Renal pelvis (tissue), 1 donor: ENCODE measurements at regions not wholly inside any gene's neighbourhood (a gene's known extent, or its start where the extent isn't known, plus 50 kb on each side); places are given as distances from the start of the nearest gene placed in this dataset.
"Not testable (repeated sequence)": the region's sequence is repeated elsewhere in the genome, so short reads cannot be mapped to it uniquely, and the experiment has no call there.

ENCODE experiments used
- DNase-seq: peaks from one replicate; pipeline ENCODE4 v3.0.0-alpha.2; 2013

GRCh38 chr3:193803288-193803687 is 210.3 kb downstream of the OPA1 start:
- DNase-seq = no peak

- DNase-seq = peak; percentile 71
Observed at GRCh38 chr3:193805448-193805847, 212.4 kb downstream of the OPA1 start.

GRCh38 chr3:193808317-193808716 is 215.3 kb downstream of the OPA1 start:
- no peak for DNase-seq

GRCh38 chr3:193809106-193809505 is 216.1 kb downstream of the OPA1 start:
- DNase-seq = no peak

- no peak for DNase-seq
Observed at GRCh38 chr3:193812078-193812725, 219.2 kb downstream of the OPA1 start.

- no peak for DNase-seq
Observed at GRCh38 chr3:193812791-193813500, 219.9 kb downstream of the OPA1 start.

GRCh38 chr3:193813501-193813830 is 220.5 kb downstream of the OPA1 start:
- no peak for DNase-seq

DNA sequence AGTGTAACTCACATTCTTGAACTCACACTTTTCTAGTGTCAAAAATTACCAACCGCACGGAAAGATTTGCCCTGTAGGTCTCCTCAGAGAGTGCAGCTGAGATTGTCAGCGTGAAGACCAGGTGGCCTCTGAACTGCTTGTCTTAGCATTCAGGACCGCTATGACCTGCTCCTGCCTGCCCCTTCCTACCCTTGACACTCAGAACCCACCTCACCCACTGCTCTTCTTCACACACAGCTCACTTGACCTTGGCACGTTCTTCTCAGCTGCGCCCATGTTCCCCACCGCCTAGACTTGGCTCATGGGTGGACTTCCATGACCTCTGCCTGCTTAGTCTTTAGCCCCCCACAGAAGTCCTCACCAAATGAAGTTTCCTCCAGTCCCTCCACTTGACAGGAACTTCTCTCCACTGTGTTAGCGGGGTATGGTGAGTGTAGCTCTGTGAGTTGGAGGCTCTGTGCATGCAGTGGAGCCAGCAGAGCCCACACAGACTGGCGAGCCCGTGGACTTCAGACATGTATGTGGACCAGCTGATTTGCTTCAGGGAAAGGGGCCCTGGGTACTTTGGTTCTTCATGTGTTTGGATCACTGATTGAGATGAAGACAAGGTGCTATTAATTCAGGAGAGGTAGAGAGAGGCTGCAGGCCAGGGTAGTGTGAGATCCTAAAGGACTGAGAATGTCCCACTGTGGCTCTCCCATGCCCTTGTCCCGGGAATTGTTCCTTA is 221.3 kb downstream of the OPA1 start:
- DNase-seq = no peak

- DNase-seq = no peak
Observed at GRCh38 chr3:193815246-193816027, 222.4 kb downstream of the OPA1 start.

GRCh38 chr3:193816028-193816395 is 223.0 kb downstream of the OPA1 start:
- no peak for DNase-seq

DNA sequence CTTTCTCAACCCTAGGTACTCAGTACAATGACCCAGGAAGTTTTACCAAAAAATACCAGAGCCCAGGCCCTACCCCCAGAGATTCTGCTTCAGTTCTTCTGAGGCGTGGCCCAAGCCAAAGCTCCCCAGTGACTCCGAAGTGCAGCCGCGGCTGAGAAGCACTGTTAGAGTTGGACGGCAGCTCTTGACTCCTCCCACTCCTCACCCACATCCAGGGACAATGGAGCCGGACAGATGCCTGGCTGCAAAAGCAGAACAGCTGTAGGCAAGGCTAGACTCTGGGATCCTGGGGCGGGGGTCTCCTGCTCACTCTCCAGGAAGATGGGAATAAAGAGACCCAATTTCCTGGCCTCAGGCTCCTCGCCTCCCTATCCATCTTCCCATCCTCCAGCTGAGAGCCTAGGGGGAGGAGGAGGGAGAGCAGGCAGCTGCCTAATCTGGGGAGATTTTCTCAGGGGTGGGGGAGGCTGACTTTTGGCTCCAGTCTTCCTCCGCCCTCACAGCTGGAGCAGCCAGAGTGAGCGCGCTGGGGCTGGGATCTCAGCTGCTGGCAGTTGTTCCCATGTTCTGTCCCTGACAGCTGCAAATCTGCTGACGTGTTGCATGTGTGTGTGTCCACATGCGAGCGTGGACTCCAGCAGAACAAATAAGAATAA is 223.8 kb downstream of the OPA1 start:
- DNase-seq = peak; percentile 87

DNA sequence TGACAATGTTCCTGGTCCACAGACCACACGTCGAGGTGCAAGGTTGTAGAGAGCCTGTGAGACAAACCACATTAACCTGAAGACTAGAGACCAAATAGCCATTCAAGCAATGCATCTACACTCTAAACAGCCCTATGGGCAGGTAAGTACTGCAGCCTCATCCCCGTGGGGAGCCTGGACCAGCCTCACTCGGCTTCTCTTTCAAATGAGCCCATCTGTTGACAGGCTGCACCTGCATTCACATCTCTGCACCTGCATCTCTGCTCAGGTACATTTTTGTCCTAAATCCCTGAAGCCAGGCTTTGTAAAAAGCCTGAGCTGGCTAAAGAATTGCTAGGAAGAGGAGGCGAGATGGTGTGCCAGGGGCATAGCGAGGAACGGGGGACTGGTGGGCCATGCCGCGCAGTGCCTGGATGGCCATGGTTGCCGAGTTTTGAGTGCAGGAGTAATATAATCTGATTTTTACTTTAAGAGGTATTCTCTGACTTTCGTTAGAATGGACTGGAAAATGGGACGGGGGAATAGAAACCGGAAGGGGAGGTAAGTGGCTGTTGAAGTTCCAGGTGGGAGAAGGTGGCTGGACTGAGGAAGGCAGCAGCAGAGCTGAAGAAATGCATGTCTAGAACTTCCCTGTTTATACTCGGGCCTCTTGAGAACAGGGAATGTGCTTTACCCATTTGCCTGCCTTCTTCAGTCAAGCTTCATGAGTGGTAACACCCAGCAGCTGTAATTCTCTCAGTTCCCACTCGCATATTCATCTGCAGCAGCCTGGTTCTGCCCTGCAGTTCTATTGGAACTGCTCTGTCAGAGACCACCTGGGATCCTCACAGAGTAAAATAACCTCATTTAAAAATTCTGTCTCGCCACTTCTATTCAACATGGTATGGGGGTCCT is 226.4 kb downstream of the OPA1 start:
- no peak for DNase-seq

DNA sequence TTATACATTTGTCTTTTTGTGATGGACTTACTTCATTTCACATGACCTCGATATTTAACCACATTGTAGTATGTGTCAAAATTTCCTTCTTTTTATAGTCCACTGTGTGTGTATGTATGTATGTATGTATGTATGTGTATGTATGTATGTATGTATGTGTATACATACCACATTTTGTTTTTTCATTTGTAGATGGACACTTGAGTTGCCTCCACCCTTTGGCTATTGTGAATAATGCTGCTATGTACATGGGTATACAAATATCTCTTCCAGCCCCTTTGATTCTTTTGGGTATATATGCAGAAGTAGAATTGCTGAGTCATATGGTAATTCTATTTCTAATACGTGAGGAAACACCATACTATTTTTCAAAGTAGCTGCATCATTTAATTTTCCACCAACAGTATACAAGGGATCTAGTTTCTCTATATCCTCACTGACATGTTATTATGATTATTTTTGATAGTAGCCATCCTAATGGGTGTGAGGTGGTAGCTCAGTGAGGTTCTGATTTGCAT is 228.2 kb downstream of the OPA1 start:
- no peak for DNase-seq

GRCh38 chr3:193822492-193823212 is 229.6 kb downstream of the OPA1 start:
- DNase-seq = no peak

DNA sequence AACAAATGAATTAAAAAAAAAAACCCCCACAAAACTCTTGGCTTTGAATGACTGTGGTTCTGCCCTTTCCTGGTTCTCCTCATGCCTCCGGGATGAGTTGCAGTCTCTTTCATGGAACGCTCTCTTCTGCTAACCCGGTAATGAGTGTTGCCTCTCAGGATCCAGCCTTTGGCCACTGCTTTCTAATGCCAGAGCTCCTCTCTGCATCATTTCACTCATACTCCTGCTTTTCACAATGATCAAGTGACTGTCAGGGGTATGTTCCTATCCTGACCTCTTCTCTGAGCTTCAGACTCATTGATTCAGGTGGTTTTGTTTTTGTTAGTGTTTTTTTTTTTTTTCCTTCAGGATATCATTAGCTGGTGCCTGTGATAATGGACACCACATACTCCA is 230.2 kb downstream of the OPA1 start:
- DNase-seq = not testable (repeated sequence)

DNA sequence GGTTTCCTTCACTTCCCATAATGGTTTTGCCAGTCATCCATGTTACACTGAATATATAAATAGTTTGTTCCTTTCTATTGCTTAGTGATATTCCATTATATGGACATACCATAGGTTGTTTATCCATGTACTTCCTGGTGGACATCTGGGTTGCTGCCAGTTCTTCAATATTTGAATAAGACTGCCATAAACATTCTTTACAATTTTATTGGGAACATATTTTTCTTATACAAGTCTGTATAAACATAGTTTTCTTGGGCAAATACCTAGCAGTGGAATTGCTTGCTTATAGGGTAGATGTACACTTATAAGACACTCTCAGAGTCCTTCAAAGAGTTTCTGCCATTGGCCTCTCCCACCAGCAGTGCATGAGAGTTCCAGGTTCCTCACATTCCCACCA is 231.4 kb downstream of the OPA1 start:
- DNase-seq = no peak

- no peak for DNase-seq
Observed at GRCh38 chr3:193825617-193826016, 232.6 kb downstream of the OPA1 start.

GRCh38 chr3:193826159-193826795 is 233.3 kb downstream of the OPA1 start:
- no peak for DNase-seq

DNA sequence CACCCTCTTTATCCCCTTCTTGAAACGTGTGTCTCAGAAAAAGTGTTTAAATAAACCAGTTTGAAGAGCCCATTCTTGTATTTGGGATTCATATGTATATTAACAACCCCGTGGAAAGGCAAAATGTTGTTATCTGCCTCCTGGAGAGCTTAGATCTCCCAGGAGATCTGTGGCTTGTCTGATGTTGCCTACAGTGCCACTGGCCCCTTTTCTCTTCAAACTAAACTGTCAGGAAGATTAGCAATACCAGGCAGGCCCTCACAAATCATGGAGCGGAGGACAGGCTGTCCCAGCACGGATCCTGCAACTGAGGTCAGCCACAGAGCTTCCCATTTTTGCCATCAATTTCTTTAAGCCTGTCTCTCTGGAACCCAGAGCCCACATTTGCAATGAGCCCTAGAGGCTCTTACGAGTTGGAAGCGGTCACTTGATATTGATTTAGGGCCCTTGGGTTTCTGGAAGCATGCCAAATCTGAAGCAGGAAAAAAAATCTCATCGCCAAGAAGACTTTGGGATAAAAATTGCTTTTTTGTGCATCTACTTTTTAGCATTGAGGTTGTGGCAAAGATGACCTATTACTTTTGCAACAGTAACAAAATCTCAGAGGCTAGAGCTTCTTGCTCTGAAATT is 234.1 kb downstream of the OPA1 start:
- no peak for DNase-seq
